OCI-LY7 (cell line): ENCODE measurements at regions not wholly inside any gene's neighbourhood (a gene's known extent, or its start where the extent isn't known, plus 50 kb on each side); places are given as distances from the start of the nearest gene placed in this dataset.

Source experiments
- BruUV-seq: library from RNA; stranded (reverse); fragments of 400-500 nt; replicated peaks from 2 replicates; lab custom pipeline; 2021; lab: Mats Ljungman, UMichigan
- CTCF ChIA-PET: fragments of 300-600 bp; sonication (Branson Sonifier 250); formaldehyde crosslinking; loops from one replicate; lab custom pipeline; 2022; ENCODE audit warnings: antibody characterized with exemption; ENCODE audit not compliant: unreplicated experiment; lab: Charles Lee
- POLR2A ChIA-PET: fragments of 300-600 bp; sonication (Branson Sonifier 250); formaldehyde crosslinking; loops from one replicate; lab custom pipeline; 2022; ENCODE audit warnings: antibody characterized with exemption; lab: Charles Lee
- DNase-seq: peaks from one replicate; pipeline ENCODE4 v3.0.0-alpha.2; 2015; ENCODE audit warnings: low spot score
- H2AFZ ChIP-seq: fragments of 200-600 bp; sonication (generic), shearing (Covaris generic); 2 replicates; pipeline ENCODE4 v1.6.1; 2014; ENCODE audit warnings: mild to moderate bottlenecking, antibody characterized with exemption, low read length, moderate library complexity
- H3K27ac ChIP-seq: fragments of 200-600 bp; sonication (generic); 2 replicates; pipeline ENCODE4 v1.5.1; 2014; ENCODE audit warnings: mixed run types, low read depth, mild to moderate bottlenecking, moderate library complexity, low read length, inconsistent platforms; ENCODE audit not compliant: poor library complexity, severe bottlenecking
- H3K36me3 ChIP-seq: fragments of 200-600 bp; sonication (generic); 2 replicates; pipeline ENCODE4 v1.6.1; 2014; ENCODE audit warnings: mild to moderate bottlenecking, antibody characterized with exemption, low read length, moderate library complexity, mixed read lengths; ENCODE audit not compliant: insufficient read depth
- H3K4me1 ChIP-seq: fragments of 200-600 bp; sonication (generic); 2 replicates; pipeline ENCODE4 v1.5.1; 2014; ENCODE audit warnings: mild to moderate bottlenecking, low read length; ENCODE audit not compliant: insufficient read depth, poor library complexity, severe bottlenecking
- H3K4me2 ChIP-seq: fragments of 200-600 bp; sonication (generic); 2 replicates; pipeline ENCODE4 v1.6.1; 2014; ENCODE audit warnings: mild to moderate bottlenecking, low read length
- H3K4me3 ChIP-seq: fragments of 200-600 bp; sonication (generic); 2 replicates; pipeline ENCODE4 v1.5.1; 2014; ENCODE audit warnings: mild to moderate bottlenecking, low read depth, low read length; ENCODE audit not compliant: poor library complexity, severe bottlenecking
- H3K79me2 ChIP-seq: fragments of 200-600 bp; sonication (generic); 2 replicates; pipeline ENCODE4 v1.6.1; 2016; ENCODE audit warnings: low read depth, mild to moderate bottlenecking, low read length, moderate library complexity, mixed read lengths; ENCODE audit not compliant: insufficient read depth
- H3K9me2 ChIP-seq: fragments of 200-600 bp; sonication (generic); 2 replicates; pipeline ENCODE4 v1.6.1; 2016; ENCODE audit warnings: mild to moderate bottlenecking, low read length, mixed read lengths; ENCODE audit not compliant: insufficient read depth
- H3K9me3 ChIP-seq: fragments of 200-600 bp; sonication (generic); 2 replicates; pipeline ENCODE4 v1.6.1; 2014; ENCODE audit warnings: mild to moderate bottlenecking, mixed run types, low read length, mixed read lengths
- H4K20me1 ChIP-seq: fragments of 200-600 bp; sonication (generic); 2 replicates; pipeline ENCODE4 v1.6.1; 2014; ENCODE audit warnings: mild to moderate bottlenecking, antibody characterized with exemption, low read length, moderate library complexity, mixed read lengths; ENCODE audit not compliant: insufficient read depth
- EZH2phosphoT487 ChIP-seq: fragments of 200-600 bp; sonication (generic); IDR thresholded peaks from 2 replicates; pipeline ENCODE4 v1.6.1; 2018; ENCODE audit warnings: low read depth, borderline replicate concordance, mild to moderate bottlenecking, mixed run types, antibody characterized with exemption, low read length, moderate library complexity, mixed read lengths
- intact Hi-C: fragments of 100-400 bp; cut with micrococcal nuclease; formaldehyde crosslinking; loops from one replicate; pipeline ENCODE4 v1.10.0; 2022; ENCODE audit not compliant: unreplicated experiment
- TF ChIP-seq, protein P1 (sequence below): fragments of 200-600 bp; sonication (generic); conservative IDR thresholded peaks from 2 replicates; pipeline ENCODE4 v1.5.1; 2014; ENCODE audit warnings: mild to moderate bottlenecking, antibody characterized with exemption, low read length, moderate library complexity, mixed read lengths

DNA sequence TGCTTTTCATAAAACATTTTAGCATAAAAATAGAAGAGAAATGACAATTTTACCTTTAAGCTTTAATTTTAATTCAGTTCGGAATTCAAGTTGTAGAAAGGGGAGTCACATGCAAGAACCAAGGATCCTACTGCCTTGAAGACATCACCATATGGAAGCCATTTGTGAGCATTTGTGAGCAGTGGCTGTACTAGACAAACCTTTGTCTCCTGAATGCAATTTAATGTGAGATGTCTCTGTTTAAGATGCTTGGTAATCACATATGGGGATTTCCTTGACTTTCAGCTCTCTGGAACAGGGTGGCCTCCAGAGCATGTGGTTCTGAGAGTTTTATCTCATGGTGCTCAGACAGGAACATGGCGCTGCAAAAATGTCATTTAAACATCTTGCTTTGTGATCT is 421.8 kb downstream of the NYAP2 start:
- BruUV-seq = no TSS peak
- no peak for DNase-seq
- TF ChIP-seq, protein P1, sequence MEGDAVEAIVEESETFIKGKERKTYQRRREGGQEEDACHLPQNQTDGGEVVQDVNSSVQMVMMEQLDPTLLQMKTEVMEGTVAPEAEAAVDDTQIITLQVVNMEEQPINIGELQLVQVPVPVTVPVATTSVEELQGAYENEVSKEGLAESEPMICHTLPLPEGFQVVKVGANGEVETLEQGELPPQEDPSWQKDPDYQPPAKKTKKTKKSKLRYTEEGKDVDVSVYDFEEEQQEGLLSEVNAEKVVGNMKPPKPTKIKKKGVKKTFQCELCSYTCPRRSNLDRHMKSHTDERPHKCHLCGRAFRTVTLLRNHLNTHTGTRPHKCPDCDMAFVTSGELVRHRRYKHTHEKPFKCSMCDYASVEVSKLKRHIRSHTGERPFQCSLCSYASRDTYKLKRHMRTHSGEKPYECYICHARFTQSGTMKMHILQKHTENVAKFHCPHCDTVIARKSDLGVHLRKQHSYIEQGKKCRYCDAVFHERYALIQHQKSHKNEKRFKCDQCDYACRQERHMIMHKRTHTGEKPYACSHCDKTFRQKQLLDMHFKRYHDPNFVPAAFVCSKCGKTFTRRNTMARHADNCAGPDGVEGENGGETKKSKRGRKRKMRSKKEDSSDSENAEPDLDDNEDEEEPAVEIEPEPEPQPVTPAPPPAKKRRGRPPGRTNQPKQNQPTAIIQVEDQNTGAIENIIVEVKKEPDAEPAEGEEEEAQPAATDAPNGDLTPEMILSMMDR = no peak
- TF ChIP-seq EZH2phosphoT487 = no peak
- Histone ChIP-seq H3K4me1 (no peaks in the 10 kb centered on the region), H3K4me3 (no peak overlapping the region), H3K79me2 (no peaks in the 10 kb centered on the region), H4K20me1 (no peaks in the 10 kb centered on the region), H3K4me2 (no peak overlapping the region), H3K9me3 (no peaks in the 10 kb centered on the region), H3K27ac (no peak overlapping the region), H3K9me2 (no peaks in the 10 kb centered on the region), H3K36me3 (no peaks in the 10 kb centered on the region), H2AFZ (no peak overlapping the region)
- intact Hi-C loops = no loop called here
- ChIA-PET CTCF (no interaction called here), POLR2A (no interaction called here)

DNA sequence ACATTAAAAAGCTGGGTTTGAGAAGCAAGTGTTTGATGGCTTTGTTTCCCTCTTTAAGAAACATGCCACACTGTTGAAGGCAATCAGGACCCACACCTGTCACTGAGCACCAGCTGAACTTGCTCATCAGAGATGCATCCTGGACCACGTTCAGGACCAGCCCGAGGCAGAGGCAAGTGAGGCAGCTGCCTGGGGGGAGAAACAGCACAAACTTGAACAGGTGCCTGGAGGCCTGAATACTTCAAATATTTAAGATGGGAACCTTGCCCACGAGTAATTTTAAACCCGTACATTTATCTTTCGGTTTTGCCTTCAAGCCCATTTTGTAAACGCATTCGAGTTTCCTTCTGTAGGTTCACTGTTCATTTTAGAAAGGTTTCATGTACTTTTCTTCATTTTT is 421.3 kb downstream of the NYAP2 start:
- no peak for DNase-seq
- no peak overlapping the region for H3K27ac ChIP-seq
- TF ChIP-seq, protein P1 = no peak
- TF ChIP-seq EZH2phosphoT487 = no peak
- no peaks in the 10 kb centered on the region for H3K79me2 ChIP-seq
- ChIA-PET CTCF (no interaction called here), POLR2A (interaction anchor here (0.5 kb wide), 1 partner anchor 37 kb away, joined by 4 read pairs; no protein-coding TSS in a partner anchor)
- H4K20me1 ChIP-seq = no peaks in the 10 kb centered on the region
- no peak overlapping the region for H3K4me2 ChIP-seq
- BruUV-seq = no TSS peak
- H3K4me3 ChIP-seq = no peak overlapping the region
- H3K36me3 ChIP-seq = no peaks in the 10 kb centered on the region
- H2AFZ ChIP-seq = no peak overlapping the region
- H3K9me2 ChIP-seq = no peaks in the 10 kb centered on the region
- intact Hi-C loops = no loop called here
- no peaks in the 10 kb centered on the region for H3K9me3 ChIP-seq
- no peaks in the 10 kb centered on the region for H3K4me1 ChIP-seq

DNA sequence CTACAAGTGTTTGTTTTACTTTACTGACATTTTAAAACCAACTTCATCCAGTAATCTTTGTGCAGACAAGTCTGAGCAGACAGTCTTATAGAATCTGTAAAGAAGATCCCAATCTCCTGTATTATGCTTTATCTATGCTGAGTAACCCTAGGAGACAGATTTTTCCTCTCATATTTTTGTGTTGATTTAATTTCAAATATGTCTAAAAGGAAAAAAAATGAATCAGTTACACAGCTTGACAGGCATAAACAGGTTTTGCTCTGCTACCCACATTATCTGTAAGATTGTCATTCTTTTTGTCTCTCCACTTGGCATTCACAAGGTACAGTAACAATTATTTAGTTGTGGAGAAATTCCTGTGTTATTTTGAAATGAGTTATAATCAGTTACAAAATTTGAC is 415.0 kb downstream of the NYAP2 start:
- intact Hi-C loops = no loop called here
- BruUV-seq = no TSS peak
- no peak for TF ChIP-seq EZH2phosphoT487
- TF ChIP-seq, protein P1 = no peak

More for the DNA sequence above, 415.0 kb downstream of the NYAP2 start:
- no peaks in the 10 kb centered on the region for H4K20me1 ChIP-seq
- no peak overlapping the region for H2AFZ ChIP-seq
- no peaks in the 10 kb centered on the region for H3K79me2 ChIP-seq
- no peaks in the 10 kb centered on the region for H3K4me1 ChIP-seq
- H3K4me3 ChIP-seq = no peak overlapping the region
- H3K27ac ChIP-seq = no peak overlapping the region
- no peak for DNase-seq
- H3K9me3 ChIP-seq = no peaks in the 10 kb centered on the region
- H3K36me3 ChIP-seq = no peaks in the 10 kb centered on the region
- ChIA-PET POLR2A (no interaction called here), CTCF (no interaction called here)
- no peaks in the 10 kb centered on the region for H3K9me2 ChIP-seq
- H3K4me2 ChIP-seq = no peak overlapping the region
